ENCODE measurements at regions not wholly inside any gene's neighbourhood (a gene's known extent, or its start where the extent isn't known, plus 50 kb on each side); places are given as distances from the start of the nearest gene placed in this dataset.
"Not testable (repeated sequence)": the region's sequence is repeated elsewhere in the genome, so short reads cannot be mapped to it uniquely, and the experiment has no call there.

DNA sequence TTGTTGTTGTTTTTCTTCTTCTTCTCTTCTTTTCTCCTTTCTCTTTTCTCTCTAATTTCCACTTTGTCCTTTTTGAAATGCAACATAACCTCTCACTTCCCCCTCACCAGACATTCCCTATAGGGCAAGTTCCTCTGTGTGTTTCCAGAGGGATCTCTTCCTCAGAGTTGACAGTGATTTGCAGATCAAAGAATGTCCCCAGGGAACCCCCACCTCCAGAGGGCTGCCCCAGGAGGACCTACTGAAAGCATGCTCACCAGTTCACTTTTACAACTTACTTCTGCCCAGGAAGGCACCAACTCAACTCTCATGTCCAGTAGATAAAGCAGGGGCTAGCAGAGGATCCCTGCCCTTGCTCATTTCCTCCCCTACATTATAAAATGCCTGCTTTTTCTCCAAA lies 1648.0 kb downstream of the PCDH9 start:
- TF ChIP-seq CTCF (IDR thresholded peaks at IDR 0.05; ENCODE audit: control extremely low read depth, extremely low read depth, low read depth, missing control alignments): no peak
- CTCF ChIA-PET: no interaction called here
- DNase-seq (ENCODE audit: extremely low spot score): no peak
- POLR2A ChIA-PET: no interaction called here

GRCh38 chr13:65564561-65564960 lies 1665.6 kb downstream of the PCDH9 start:
- DNase-seq (ENCODE audit: extremely low spot score); CTCF ChIA-PET; POLR2A ChIA-PET: not testable (repeated sequence)

DNA sequence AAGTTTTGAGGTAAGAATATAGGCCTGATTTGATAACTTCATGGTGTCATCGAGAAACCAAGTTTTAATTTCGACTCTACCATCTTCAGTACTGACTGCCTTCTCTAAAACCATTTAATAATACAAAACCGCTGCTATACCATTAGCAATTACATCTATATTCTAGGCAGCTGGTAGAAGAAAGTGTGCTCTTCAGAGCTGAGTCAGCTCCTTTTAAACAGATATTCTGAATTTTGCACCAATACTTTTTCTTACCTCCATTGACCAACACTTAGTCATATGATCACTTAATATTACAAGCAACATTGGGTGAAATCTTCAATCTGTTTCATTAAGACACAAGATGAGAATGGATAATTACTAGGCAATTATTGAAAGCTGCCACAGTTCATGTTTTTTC lies 1667.8 kb downstream of the PCDH9 start:
- no peak for TF ChIP-seq CTCF (IDR thresholded peaks at IDR 0.05; ENCODE audit: control extremely low read depth, extremely low read depth, low read depth, missing control alignments)
- ChIA-PET POLR2A (no interaction called here), CTCF (no interaction called here)
- no peak for DNase-seq (ENCODE audit: extremely low spot score)

DNA sequence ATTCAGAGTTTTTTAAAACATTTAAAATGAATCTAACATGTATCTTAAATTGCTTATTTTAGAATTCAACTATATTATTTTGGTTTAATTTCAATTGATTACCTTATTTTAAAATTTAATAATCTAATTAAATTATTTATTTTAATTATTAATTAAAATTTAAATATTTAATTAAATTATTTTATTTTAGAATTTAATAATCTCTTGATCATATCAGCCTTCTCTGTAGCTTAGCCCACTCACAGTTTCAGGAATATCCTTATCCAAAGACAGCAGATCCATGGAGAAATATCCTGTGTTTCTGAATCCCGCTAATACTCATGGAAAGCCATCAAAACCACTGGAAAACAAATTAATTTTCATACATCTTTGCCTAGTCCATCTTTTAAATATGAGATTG lies 1669.2 kb downstream of the PCDH9 start:
- ChIA-PET POLR2A (no interaction called here), CTCF (no interaction called here)
- TF ChIP-seq CTCF (IDR thresholded peaks at IDR 0.05; ENCODE audit: control extremely low read depth, extremely low read depth, low read depth, missing control alignments): no peak
- DNase-seq (ENCODE audit: extremely low spot score): no peak

DNA sequence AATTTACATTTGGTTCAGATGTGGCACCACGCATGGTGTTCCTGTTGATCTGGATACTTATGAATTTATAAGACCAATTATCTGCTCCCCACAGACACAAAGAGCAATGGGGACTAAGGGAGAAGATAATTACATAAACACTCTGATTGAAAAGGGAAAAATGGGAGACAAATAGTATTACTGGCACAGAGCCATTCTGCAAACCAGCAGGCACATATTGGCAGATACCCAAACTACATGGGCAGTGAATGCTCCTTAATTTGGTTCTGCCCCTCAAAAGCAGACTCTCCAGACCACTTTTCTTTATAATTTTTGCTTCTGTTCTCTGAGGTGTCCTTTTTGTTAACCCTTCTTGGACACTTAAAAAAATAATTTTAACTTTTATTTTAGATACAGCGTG lies 1674.2 kb downstream of the PCDH9 start:
- CTCF ChIA-PET: no interaction called here
- TF ChIP-seq CTCF (IDR thresholded peaks at IDR 0.05; ENCODE audit: control extremely low read depth, extremely low read depth, low read depth, missing control alignments): no peak
- no peak for DNase-seq (ENCODE audit: extremely low spot score)

GRCh38 chr13:65553096-65553727 lies 1676.9 kb downstream of the PCDH9 start:
- POLR2A ChIA-PET: no interaction called here
- CTCF ChIA-PET: no interaction called here
- no peak for DNase-seq (ENCODE audit: extremely low spot score)
- no peak for TF ChIP-seq CTCF (IDR thresholded peaks at IDR 0.05; ENCODE audit: control extremely low read depth, extremely low read depth, low read depth, missing control alignments)

More for the DNA sequence above, 1674.2 kb downstream of the PCDH9 start:
- POLR2A ChIA-PET: no interaction called here

- no peak for DNase-seq (ENCODE audit: extremely low spot score)
- ChIA-PET POLR2A (no interaction called here), CTCF (no interaction called here)
- TF ChIP-seq CTCF (IDR thresholded peaks at IDR 0.05; ENCODE audit: control extremely low read depth, extremely low read depth, low read depth, missing control alignments): no peak
Measured at GRCh38 chr13:65551208-65551607, 1678.9 kb downstream of the PCDH9 start.
